ENCODE measurements at regions not wholly inside any gene's neighbourhood (a gene's known extent, or its start where the extent isn't known, plus 50 kb on each side); places are given as distances from the start of the nearest gene placed in this dataset.

DNA sequence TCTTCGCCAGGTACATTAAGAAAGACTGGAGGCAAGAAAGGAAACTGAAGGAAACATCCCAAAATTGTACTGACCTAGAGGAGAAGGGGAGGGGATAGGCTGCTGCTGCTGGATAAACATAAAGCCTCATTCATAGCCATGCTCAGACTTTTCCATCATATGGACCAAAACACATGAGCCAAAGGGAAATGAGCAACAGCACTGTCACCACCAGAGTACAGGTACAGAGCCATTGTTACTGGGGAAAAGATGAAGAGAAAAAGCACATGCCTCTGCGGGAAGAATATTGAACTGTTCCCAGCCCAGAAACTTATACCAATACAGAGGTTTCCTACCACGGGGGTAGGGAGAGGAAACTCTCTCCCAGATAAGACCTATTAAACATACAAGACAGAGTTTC, 861.9 kb downstream of the NTRK3 start:
- H3K23me2 ChIP-seq (ENCODE audit: low read depth, low read length), result no peaks in the 10 kb centered on the region
- no peak overlapping the region for H3K4me3 ChIP-seq (ENCODE audit: extremely low read depth in 1 of 4, insufficient read depth in 2 of 4, low read depth in 3 of 4, low read length in 4 of 4)
- no peak overlapping the region for H3K18ac ChIP-seq (ENCODE audit: extremely low read depth, low read length)
- no peak overlapping the region for H3K14ac ChIP-seq (ENCODE audit: insufficient read length)
- no peak for TF ChIP-seq CBX8 (IDR thresholded peaks at IDR 0.05; ENCODE audit: borderline replicate concordance, low read depth, low read length)
- no peak overlapping the region for H2AK5ac ChIP-seq (ENCODE audit: low read depth, low read length)
- ChIA-PET CTCF (ENCODE audit: partially characterized antibody) (no interaction called here), POLR2A (ENCODE audit: partially characterized antibody) (no interaction called here)
- no peak overlapping the region for H2BK15ac ChIP-seq (ENCODE audit: low read length)
- WGBS, 2 experiments (ENCODE audit: extremely low coverage in 1 of 2, insufficient coverage in 1 of 2, insufficient read length in 1 of 2, insufficient replicate concordance in 2 of 2, low coverage in 1 of 2, low lambda C conversion rate in 2 of 2, missing lambda C conversion rate in 1 of 2), result 84% methylated on average over 3 of the region's 3 CpGs; no CpG with 5 or more reads in 1 of the 2 experiments
- H2BK5ac ChIP-seq (ENCODE audit: low read depth, low read length), result no peak overlapping the region
- H2BK12ac ChIP-seq (ENCODE audit: low read depth, low read length), result no peak overlapping the region
- H4K91ac ChIP-seq (replicated peaks; ENCODE audit: insufficient read length, low read length), result no peak overlapping the region
- no peaks in the 10 kb centered on the region for H4K20me1 ChIP-seq (replicated peaks in 1 of 2; ENCODE audit: control insufficient read depth in 1 of 2, insufficient read depth in 2 of 2, low read length in 2 of 2)
- no peak overlapping the region for H3K23ac ChIP-seq (ENCODE audit: insufficient read length)
- H3K4me1 ChIP-seq (replicated peaks in 1 of 4; ENCODE audit: control insufficient read depth in 3 of 4, insufficient read depth in 4 of 4, low read length in 3 of 4), result no peaks in the 10 kb centered on the region
- no peak overlapping the region for H3K4ac ChIP-seq (replicated peaks; ENCODE audit: insufficient read length, low read depth, low read length)
- no peak overlapping the region for H4K8ac ChIP-seq (ENCODE audit: extremely low read depth, insufficient read depth, low read length)
- H3K27me3 ChIP-seq (replicated peaks in 1 of 4; ENCODE audit: control insufficient read depth in 3 of 4, extremely low read depth in 1 of 4, insufficient read depth in 3 of 4, low read length in 3 of 4), result no peaks in the 10 kb centered on the region
- H3K9ac ChIP-seq (replicated peaks in 1 of 4; ENCODE audit: extremely low read depth in 1 of 4, low read depth in 3 of 4, low read length in 3 of 4), result no peak overlapping the region
- H3K79me2 ChIP-seq (ENCODE audit: control insufficient read depth in 1 of 2, insufficient read depth in 2 of 2, low read length in 2 of 2), result no peaks in the 10 kb centered on the region
- no peak overlapping the region for H3K56ac ChIP-seq (replicated peaks; ENCODE audit: insufficient read length, low read depth, low read length)
- no peak overlapping the region for H3K27ac ChIP-seq (ENCODE audit: low read depth, low read length)
- H4K5ac ChIP-seq (ENCODE audit: insufficient read length, low read depth, low read length), result no peak overlapping the region
- DNase-seq (ENCODE audit: low read depth in 1 of 2, low spot score in 2 of 2) (no peak), FAIRE-seq (no peak)
- H3K9me3 ChIP-seq (ENCODE audit: insufficient read depth in 2 of 2, low read depth in 1 of 2, low read length in 1 of 2), result peaks cover 5 to 12% of the 10 kb centered on the region in 2 experiments; a peak in 3 of 4 replicates
- no peak overlapping the region for H2AFZ ChIP-seq (ENCODE audit: low read length)
- no peak overlapping the region for H3K4me2 ChIP-seq (ENCODE audit: insufficient read depth in 1 of 2, low read depth in 2 of 2, low read length in 2 of 2)
- no peaks in the 10 kb centered on the region for H3K79me1 ChIP-seq (ENCODE audit: low read depth, low read length)
- H2BK120ac ChIP-seq (replicated peaks; ENCODE audit: low read depth, low read length), result no peak overlapping the region
- no peak overlapping the region for H2BK20ac ChIP-seq (ENCODE audit: low read length)
- H3K36me3 ChIP-seq (ENCODE audit: control insufficient read depth in 2 of 4, insufficient read depth in 4 of 4, low read length in 3 of 4), result no peaks in the 10 kb centered on the region
